SW 1271 (cell line): ENCODE measurements at regions not wholly inside any gene's neighbourhood (a gene's known extent, or its start where the extent isn't known, plus 50 kb on each side); places are given as distances from the start of the nearest gene placed in this dataset.
"Not testable (repeated sequence)": the region's sequence is repeated elsewhere in the genome, so short reads cannot be mapped to it uniquely, and the experiment has no call there.

Experiments
- DNase-seq, 2 experiments: peaks; one replicate each; lab custom pipeline; 2025; lab: John Stamatoyannopoulos, UW

GRCh38 chr16:52787709-52788108 is 240.8 kb upstream of the TOX3 start:
- DNase-seq, result no peak

GRCh38 chr16:52786091-52786490 is 239.1 kb upstream of the TOX3 start:
- no peak for DNase-seq

DNA sequence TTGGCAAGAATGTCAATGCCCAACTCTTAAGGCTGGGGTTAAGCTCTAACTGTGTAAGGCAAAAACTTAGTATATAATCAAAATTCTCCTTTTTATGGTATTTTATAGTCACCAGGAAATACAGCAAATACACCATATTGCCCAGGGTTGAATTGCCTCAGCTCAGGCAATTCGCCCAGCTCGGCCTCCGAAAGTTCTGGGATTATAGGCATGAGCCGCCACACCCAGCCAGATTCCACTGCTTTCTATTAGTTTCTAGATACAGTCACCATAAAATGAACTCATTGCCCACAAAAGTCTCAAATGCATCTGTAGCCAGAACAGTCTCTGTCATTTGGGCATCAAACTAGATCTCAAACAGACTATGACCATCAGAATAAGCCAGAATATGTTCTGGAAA is 238.7 kb upstream of the TOX3 start:
- DNase-seq, result no peak

DNA sequence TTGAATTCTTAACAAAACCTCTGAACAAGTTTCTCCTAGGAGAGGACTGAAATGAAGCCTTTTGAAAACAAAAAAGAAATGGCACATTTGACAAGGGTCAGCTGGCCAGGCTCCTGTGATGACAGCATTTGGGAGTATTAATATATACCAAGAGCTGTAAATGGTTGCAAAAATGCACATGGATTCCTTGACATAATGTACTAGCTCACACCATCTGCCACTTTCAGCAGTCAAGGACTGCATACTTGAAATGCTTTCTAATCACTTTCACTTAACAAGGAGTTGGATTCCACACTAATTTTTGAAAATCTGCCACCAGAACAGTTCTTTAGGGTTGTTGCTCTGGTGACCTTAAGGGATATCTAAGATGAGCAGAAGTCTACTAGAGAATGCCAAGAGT is 236.7 kb upstream of the TOX3 start:
- no peak for DNase-seq

GRCh38 chr16:52781005-52781630 is 234.2 kb upstream of the TOX3 start:
- no peak for DNase-seq

DNA sequence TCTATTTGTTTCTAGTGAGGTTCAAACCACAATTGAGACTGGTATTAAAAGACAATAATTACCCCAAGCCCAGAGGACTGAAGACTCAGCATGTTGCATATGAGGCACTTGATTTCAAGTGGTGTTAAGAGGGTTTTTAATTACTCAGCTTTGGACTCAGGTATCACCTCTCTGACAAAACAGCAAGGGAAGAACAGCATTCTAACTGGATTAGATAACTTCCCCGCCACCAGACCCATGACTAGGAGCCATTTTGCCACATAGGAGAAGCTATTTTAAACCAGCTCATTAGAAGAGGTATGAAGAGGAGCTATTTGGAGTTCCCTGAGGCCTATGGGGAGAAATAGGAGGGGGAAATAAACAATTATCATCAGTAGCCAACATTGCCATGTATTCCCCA is 226.1 kb upstream of the TOX3 start:
- no peak for DNase-seq

- no peak for DNase-seq
These were observed 223.9 kb upstream of the TOX3 start for GRCh38 chr16:52770828-52771227.

- DNase-seq, result no peak
These were observed 211.5 kb upstream of the TOX3 start for GRCh38 chr16:52758473-52758855.

GRCh38 chr16:52757746-52758472 is 211.0 kb upstream of the TOX3 start:
- no peak for DNase-seq

DNA sequence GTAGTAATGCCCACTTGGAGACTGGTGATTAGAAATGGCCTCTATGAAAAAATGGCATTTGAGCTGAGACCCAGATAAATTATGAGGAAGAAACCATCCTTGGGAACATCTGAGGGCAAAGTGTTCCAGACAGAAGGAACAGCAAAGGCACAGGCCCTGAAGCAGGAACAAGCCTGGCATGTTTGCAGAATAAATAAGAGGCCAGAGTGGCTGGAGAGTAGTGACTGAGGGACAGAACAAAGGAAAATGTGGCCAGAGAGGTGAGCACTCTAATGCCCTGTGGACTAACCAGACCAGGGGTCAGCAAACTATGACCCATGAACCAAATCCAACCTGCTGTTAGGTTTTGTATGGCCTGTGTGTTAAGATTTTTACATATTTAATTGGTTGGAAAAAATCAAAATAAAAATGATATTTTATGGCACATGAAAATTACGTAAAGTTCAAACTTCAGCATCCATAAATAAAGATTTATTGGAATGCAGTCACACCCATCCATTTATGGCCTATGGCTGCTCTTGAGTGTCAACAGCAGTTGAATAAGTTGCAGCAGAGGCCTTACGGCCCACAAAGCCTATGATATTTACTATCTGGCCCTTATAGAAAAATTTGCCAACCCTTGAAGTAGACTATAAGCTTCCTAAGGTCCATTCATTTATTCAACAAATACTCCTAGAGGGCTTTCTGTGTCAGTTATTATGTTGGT is 210.0 kb upstream of the TOX3 start:
- DNase-seq, result no peak

- DNase-seq, result no peak
These were observed 208.5 kb upstream of the TOX3 start for GRCh38 chr16:52755396-52755795.

GRCh38 chr16:52751035-52751434 is 204.1 kb upstream of the TOX3 start:
- no peak for DNase-seq

GRCh38 chr16:52748741-52749140 is 201.8 kb upstream of the TOX3 start:
- no peak for DNase-seq

GRCh38 chr16:52747088-52747595 is 200.2 kb upstream of the TOX3 start:
- DNase-seq, result no peak

GRCh38 chr16:52743707-52744106 is 196.8 kb upstream of the TOX3 start:
- DNase-seq, result no peak

DNA sequence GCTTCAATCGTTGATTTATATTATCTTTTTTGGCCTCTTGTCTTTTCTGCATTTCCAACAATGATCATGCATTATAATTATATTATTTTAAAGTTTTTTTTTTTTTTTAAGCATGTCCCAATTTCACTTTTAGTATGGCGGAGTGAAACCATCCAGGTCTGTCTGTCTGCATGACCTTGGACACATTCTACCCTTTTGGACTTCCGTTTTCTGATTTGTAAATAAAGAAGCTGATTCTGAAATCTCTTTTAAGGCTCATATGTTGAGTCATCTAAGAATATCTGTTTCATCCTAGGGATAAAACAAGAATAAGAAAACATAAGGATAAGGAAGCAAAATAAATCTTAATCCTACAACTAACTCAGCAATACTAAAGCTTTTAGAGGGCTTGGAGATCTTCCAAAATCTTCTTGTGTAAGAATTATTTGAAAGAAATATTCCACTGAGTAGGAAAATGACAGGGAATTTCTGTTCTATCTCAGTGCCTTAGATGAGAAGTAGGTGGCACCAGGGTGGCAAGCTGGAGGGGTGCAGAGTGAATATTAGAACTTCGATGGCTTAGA is 195.7 kb upstream of the TOX3 start:
- DNase-seq, result no peak

- DNase-seq, result no peak
These were observed 195.1 kb upstream of the TOX3 start for GRCh38 chr16:52742052-52742451.

DNA sequence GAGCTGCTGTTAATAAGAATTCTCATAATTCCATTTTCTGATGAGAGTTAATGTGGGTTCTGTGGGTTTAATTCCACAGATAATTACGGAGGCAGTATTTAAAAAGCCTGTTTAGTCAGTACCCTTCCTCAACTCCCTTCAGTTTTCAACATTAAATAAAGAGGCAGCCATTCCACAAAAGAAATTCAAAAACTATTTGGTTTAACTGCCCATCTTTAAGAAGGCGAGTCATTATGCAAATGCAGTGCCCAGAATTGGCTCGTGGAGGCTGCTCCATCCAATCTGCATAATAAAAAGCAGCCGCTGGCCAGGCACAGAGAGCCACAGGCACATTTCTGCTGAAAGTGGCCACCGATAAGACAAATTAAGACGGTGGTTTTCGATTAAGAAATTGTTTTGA is 194.4 kb upstream of the TOX3 start:
- DNase-seq, result no peak

DNA sequence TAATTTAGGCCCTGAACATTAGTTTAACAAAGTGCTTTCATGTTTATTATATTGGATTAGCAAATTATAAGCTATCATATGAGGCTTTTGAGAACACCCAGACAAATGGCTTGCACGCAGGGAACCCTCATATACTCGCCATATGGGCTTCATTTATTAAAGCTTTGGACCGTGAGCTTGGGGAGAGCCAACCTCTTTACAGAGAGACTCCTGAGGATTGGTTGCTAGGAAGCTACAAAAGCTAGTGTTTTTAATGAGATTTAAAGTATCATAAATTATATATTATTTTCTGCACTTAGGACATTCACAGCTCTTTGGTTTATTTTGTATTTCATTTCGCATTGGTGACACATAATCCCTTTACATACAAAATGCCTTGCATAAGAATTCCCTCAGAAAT is 193.8 kb upstream of the TOX3 start:
- DNase-seq, result no peak

GRCh38 chr16:52740333-52740732 is 193.4 kb upstream of the TOX3 start:
- DNase-seq, result no peak

GRCh38 chr16:52738992-52739391 is 192.0 kb upstream of the TOX3 start:
- DNase-seq, result not testable (repeated sequence)

DNA sequence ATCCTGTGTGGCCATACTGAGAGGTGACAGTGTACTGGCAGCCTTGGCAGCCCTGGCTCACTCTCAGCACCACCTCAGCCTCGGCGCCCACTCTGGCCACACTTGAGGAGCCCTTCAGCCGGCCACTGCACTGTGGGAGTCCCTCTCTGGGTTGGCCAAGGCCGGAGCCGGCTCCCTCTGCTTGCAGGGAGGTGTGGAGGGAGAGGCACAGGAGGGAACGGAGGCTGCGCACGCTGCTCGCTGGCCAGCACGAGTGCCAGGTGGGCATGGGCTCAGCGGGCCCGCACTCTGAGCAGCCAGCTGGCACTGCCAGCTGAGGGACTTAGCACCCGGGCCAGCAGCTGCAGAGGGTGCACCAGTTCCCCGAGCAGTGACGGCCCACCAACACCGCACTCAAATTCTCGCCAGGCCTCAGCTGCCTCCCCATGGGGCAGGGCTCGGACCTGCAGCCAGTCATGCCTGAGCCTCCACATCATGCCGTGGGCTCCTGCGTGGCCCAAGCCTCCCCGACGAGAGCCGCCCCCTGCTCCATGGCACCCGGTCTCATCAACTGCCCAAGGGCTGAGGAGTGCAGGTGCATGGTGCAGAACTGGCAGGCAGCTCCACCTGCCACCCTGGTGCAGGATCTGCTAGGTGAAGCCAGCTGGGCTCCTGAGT is 184.4 kb upstream of the TOX3 start:
- DNase-seq, result no peak
